HG02884 (cell line): ENCODE measurements at regions not wholly inside any gene's neighbourhood (a gene's known extent, or its start where the extent isn't known, plus 50 kb on each side); places are given as distances from the start of the nearest gene placed in this dataset.

ENCODE experiments used
- ATAC-seq: cut with Tn5 transposase; IDR thresholded peaks from one replicate; pipeline ENCODE4 v1.9.1; 2021; ENCODE audit warnings: mild to moderate bottlenecking, moderate library complexity; ENCODE audit not compliant: unreplicated experiment

- no peak for ATAC-seq
Measured at GRCh38 chr2:12302140-12302539, 414.6 kb upstream of the TRIB2 start.

GRCh38 chr2:12302691-12303090, 414.0 kb upstream of the TRIB2 start:
- ATAC-seq, result no peak

GRCh38 chr2:12303181-12304030, 413.3 kb upstream of the TRIB2 start:
- no peak for ATAC-seq

- no peak for ATAC-seq
Measured at GRCh38 chr2:12304564-12305171, 412.1 kb upstream of the TRIB2 start.

GRCh38 chr2:12305931-12306330, 410.8 kb upstream of the TRIB2 start:
- ATAC-seq, result no peak

- ATAC-seq, result no peak
Measured at GRCh38 chr2:12310399-12310798, 406.3 kb upstream of the TRIB2 start.

GRCh38 chr2:12313445-12314126, 403.1 kb upstream of the TRIB2 start:
- ATAC-seq, result no peak

- no peak for ATAC-seq
Measured at GRCh38 chr2:12314127-12314760, 402.5 kb upstream of the TRIB2 start.

- ATAC-seq, result no peak
Measured at GRCh38 chr2:12315224-12315623, 401.5 kb upstream of the TRIB2 start.

- ATAC-seq, result no peak
Measured at GRCh38 chr2:12316476-12316875, 400.3 kb upstream of the TRIB2 start.

- no peak for ATAC-seq
Measured at GRCh38 chr2:12317286-12317685, 399.4 kb upstream of the TRIB2 start.

GRCh38 chr2:12317814-12318426, 398.8 kb upstream of the TRIB2 start:
- ATAC-seq, result no peak

GRCh38 chr2:12318427-12319057, 398.2 kb upstream of the TRIB2 start:
- ATAC-seq, result no peak

- ATAC-seq, result no peak
Measured at GRCh38 chr2:12320027-12320734, 396.6 kb upstream of the TRIB2 start.

- ATAC-seq, result no peak
Measured at GRCh38 chr2:12320991-12321641, 395.6 kb upstream of the TRIB2 start.

- ATAC-seq, result no peak
Measured at GRCh38 chr2:12321886-12322285, 394.9 kb upstream of the TRIB2 start.

- ATAC-seq, result no peak
Measured at GRCh38 chr2:12325806-12326205, 390.9 kb upstream of the TRIB2 start.

- no peak for ATAC-seq
Measured at GRCh38 chr2:12326449-12327190, 390.1 kb upstream of the TRIB2 start.

- no peak for ATAC-seq
Measured at GRCh38 chr2:12330916-12331315, 385.8 kb upstream of the TRIB2 start.
